HepG2 (cell line): ENCODE measurements at regions not wholly inside any gene's neighbourhood (a gene's known extent, or its start where the extent isn't known, plus 50 kb on each side); places are given as distances from the start of the nearest gene placed in this dataset.

Source experiments
- SIX4 ChIP-seq: sonication (generic); formaldehyde crosslinking; IDR thresholded peaks from 2 replicates; pipeline ENCODE4 v1.4.0; 2020; ENCODE audit warnings: missing genetic modification reagents
- SNAPC4 ChIP-seq: sonication (generic); formaldehyde crosslinking; IDR thresholded peaks from 2 replicates; pipeline ENCODE4 v1.4.0; 2020; ENCODE audit warnings: mild to moderate bottlenecking, missing genetic modification reagents
- SUZ12 ChIP-seq: fragments of 150-350 bp; IDR thresholded peaks from 2 replicates; pipeline ENCODE4 v1.6.1; 2014; ENCODE audit warnings: low read depth, low read length
- ZBTB33 ChIP-seq: sonication (generic); formaldehyde crosslinking; IDR thresholded peaks from 2 replicates; pipeline ENCODE4 v1.4.0; 2020; ENCODE audit warnings: missing genetic modification reagents
- ZNF296 ChIP-seq: sonication (generic); formaldehyde crosslinking; conservative IDR thresholded peaks from 2 replicates; pipeline ENCODE4 v1.5.0; 2020; ENCODE audit warnings: mild to moderate bottlenecking, missing genetic modification reagents
- ZNF615 ChIP-seq: sonication (generic); formaldehyde crosslinking; IDR thresholded peaks from 2 replicates; pipeline ENCODE4 v1.5.0; 2020; ENCODE audit warnings: mild to moderate bottlenecking, missing genetic modification reagents, borderline replicate concordance
- ZNF619 ChIP-seq: sonication (generic); formaldehyde crosslinking; IDR thresholded peaks from 2 replicates; pipeline ENCODE4 v1.4.0; 2020; ENCODE audit warnings: mild to moderate bottlenecking, missing genetic modification reagents
- ZNF724P ChIP-seq: sonication (generic); formaldehyde crosslinking; IDR thresholded peaks from 2 replicates; pipeline ENCODE4 v1.8.0; 2022; ENCODE audit warnings: missing genetic modification reagents, borderline replicate concordance
- ZNF768 ChIP-seq: sonication (generic); formaldehyde crosslinking; IDR thresholded peaks from 2 replicates; pipeline ENCODE4 v1.4.0; 2020; ENCODE audit warnings: missing genetic modification reagents
- ZNF841 ChIP-seq: sonication (generic); formaldehyde crosslinking; IDR thresholded peaks from 2 replicates; pipeline ENCODE4 v1.8.1; 2023; ENCODE audit warnings: missing genetic modification reagents, borderline replicate concordance
- TF ChIP-seq, protein P1 (sequence below): sonication (generic); formaldehyde crosslinking; IDR thresholded peaks from one replicate; pipeline ENCODE4 v1.5.1; 2020; ENCODE audit warnings: mild to moderate bottlenecking, missing genetic modification reagents; ENCODE audit errors: not compliant biosample characterization
- TF ChIP-seq, protein P2 (sequence below): sonication (generic); formaldehyde crosslinking; IDR thresholded peaks from 2 replicates; pipeline ENCODE4 v1.4.0; 2020; ENCODE audit warnings: missing genetic modification reagents, mild to moderate bottlenecking, borderline replicate concordance

- TF ChIP-seq ZBTB33 (CRISPR knock-in tag), result no peak
- no peak for TF ChIP-seq SNAPC4 (CRISPR knock-in tag)
- TF ChIP-seq, protein P1, sequence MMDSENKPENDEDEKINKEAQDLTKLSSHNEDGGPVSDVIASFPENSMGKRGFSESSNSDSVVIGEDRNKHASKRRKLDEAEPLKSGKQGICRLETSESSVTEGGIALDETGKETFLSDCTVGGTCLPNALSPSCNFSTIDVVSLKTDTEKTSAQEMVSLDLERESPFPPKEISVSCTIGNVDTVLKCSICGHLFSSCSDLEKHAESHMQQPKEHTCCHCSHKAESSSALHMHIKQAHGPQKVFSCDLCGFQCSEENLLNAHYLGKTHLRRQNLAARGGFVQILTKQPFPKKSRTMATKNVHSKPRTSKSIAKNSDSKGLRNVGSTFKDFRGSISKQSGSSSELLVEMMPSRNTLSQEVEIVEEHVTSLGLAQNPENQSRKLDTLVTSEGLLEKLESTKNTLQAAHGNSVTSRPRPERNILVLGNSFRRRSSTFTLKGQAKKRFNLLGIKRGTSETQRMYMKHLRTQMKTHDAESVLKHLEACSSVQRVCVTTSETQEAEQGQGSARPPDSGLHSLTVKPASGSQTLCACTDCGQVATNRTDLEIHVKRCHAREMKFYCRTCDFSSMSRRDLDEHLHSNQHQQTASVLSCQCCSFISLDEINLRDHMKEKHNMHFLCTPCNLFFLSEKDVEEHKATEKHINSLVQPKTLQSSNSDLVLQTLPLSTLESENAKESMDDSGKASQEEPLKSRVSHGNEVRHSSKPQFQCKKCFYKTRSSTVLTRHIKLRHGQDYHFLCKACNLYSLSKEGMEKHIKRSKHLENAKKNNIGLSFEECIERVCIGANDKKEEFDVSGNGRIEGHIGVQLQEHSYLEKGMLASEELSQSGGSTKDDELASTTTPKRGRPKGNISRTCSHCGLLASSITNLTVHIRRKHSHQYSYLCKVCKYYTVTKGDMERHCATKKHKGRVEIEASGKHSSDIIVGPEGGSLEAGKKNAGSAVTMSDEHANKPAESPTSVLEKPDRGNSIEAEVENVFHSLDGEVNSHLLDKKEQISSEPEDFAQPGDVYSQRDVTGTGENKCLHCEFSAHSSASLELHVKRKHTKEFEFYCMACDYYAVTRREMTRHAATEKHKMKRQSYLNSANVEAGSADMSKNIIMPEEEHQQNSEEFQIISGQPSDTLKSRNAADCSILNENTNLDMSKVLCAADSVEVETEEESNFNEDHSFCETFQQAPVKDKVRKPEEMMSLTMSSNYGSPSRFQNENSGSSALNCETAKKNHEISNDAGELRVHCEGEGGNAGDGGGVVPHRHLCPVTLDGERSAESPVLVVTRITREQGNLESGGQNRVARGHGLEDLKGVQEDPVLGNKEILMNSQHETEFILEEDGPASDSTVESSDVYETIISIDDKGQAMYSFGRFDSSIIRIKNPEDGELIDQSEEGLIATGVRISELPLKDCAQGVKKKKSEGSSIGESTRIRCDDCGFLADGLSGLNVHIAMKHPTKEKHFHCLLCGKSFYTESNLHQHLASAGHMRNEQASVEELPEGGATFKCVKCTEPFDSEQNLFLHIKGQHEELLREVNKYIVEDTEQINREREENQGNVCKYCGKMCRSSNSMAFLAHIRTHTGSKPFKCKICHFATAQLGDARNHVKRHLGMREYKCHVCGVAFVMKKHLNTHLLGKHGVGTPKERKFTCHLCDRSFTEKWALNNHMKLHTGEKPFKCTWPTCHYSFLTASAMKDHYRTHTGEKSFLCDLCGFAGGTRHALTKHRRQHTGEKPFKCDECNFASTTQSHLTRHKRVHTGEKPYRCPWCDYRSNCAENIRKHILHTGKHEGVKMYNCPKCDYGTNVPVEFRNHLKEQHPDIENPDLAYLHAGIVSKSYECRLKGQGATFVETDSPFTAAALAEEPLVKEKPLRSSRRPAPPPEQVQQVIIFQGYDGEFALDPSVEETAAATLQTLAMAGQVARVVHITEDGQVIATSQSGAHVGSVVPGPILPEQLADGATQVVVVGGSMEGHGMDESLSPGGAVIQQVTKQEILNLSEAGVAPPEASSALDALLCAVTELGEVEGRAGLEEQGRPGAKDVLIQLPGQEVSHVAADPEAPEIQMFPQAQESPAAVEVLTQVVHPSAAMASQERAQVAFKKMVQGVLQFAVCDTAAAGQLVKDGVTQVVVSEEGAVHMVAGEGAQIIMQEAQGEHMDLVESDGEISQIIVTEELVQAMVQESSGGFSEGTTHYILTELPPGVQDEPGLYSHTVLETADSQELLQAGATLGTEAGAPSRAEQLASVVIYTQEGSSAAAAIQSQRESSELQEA, result no peak
- TF ChIP-seq SIX4 (CRISPR knock-in tag), result no peak
- no peak for TF ChIP-seq SUZ12
- no peak for TF ChIP-seq ZNF296
- TF ChIP-seq, protein P2, sequence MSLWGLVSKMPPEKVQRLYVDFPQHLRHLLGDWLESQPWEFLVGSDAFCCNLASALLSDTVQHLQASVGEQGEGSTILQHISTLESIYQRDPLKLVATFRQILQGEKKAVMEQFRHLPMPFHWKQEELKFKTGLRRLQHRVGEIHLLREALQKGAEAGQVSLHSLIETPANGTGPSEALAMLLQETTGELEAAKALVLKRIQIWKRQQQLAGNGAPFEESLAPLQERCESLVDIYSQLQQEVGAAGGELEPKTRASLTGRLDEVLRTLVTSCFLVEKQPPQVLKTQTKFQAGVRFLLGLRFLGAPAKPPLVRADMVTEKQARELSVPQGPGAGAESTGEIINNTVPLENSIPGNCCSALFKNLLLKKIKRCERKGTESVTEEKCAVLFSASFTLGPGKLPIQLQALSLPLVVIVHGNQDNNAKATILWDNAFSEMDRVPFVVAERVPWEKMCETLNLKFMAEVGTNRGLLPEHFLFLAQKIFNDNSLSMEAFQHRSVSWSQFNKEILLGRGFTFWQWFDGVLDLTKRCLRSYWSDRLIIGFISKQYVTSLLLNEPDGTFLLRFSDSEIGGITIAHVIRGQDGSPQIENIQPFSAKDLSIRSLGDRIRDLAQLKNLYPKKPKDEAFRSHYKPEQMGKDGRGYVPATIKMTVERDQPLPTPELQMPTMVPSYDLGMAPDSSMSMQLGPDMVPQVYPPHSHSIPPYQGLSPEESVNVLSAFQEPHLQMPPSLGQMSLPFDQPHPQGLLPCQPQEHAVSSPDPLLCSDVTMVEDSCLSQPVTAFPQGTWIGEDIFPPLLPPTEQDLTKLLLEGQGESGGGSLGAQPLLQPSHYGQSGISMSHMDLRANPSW (CRISPR knock-in tag), result no peak
- TF ChIP-seq ZNF619 (CRISPR knock-in tag), result no peak
- TF ChIP-seq ZNF724P (CRISPR knock-in tag), result no peak
- no peak for TF ChIP-seq ZNF768 (CRISPR knock-in tag)
- TF ChIP-seq ZNF841 (CRISPR knock-in tag), result no peak
- no peak for TF ChIP-seq ZNF615
These were observed 99.3 kb upstream of the CDK1 start (continued) for GRCh38 chr10:60678978-60679377.
